MV-4-11 (cell line): ENCODE measurements at regions not wholly inside any gene's neighbourhood (a gene's known extent, or its start where the extent isn't known, plus 50 kb on each side); places are given as distances from the start of the nearest gene placed in this dataset.
A peak's percentile ranks its signal among the peaks of the same experiment; 100 is the strongest.

Source experiments
- DNase-seq: peaks from one replicate; lab custom pipeline; 2025; lab: John Stamatoyannopoulos, UW

DNA sequence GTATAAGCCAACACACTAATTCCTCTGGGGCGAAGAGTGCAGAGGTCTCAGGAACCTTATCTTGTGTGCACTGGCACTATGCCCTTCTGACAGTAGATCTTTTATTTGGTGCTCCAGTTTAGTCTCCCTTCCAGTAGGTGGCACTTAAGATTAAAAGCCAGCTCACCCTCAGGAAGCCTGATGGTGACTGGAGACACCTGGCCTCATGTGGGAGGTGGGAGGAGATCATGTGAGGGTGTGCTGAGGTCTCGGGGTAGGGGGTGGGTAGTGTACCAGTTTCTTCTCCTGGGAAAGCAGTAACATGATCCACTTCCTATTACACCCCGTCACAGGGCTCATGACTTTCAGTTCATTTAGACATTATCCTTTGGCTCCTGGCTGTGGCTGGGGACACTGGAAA, 654.9 kb downstream of the ADCYAP1 start:
- no peak for DNase-seq

DNA sequence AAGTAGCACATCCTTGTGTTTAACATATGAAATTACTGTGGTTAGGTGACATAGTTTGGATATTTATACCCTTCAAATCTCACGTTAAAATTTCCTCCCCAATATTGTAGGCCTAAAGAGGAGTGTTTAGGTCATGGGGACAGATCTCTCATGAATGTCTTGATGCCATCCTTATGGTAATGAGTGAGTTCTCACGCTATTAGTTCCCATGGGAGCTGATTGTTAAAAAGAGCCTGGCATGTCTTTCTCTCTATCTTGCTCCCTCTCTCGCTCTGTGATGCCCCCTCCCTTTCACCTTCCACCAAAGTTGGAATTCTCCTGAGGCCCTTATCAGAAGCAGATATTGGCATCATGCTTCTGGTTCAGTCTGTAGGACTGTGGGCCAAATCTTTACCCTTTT, 660.1 kb downstream of the ADCYAP1 start:
- DNase-seq, result no peak

GRCh38 chr18:1571206-1571605, 666.5 kb downstream of the ADCYAP1 start:
- DNase-seq, result no peak

- no peak for DNase-seq
Measured at GRCh38 chr18:1573732-1574131, 669.1 kb downstream of the ADCYAP1 start.

- DNase-seq, result no peak
Measured at GRCh38 chr18:1575084-1575483, 670.4 kb downstream of the ADCYAP1 start.

- no peak for DNase-seq
Measured at GRCh38 chr18:1578505-1578904, 673.8 kb downstream of the ADCYAP1 start.

GRCh38 chr18:1581581-1581980, 676.9 kb downstream of the ADCYAP1 start:
- no peak for DNase-seq

- DNase-seq, result peak; percentile 55
Measured at GRCh38 chr18:1585881-1586488, 681.3 kb downstream of the ADCYAP1 start.

- no peak for DNase-seq
Measured at GRCh38 chr18:1593091-1593490, 688.4 kb downstream of the ADCYAP1 start.

GRCh38 chr18:1595195-1595594, 690.5 kb downstream of the ADCYAP1 start:
- DNase-seq, result no peak

DNA sequence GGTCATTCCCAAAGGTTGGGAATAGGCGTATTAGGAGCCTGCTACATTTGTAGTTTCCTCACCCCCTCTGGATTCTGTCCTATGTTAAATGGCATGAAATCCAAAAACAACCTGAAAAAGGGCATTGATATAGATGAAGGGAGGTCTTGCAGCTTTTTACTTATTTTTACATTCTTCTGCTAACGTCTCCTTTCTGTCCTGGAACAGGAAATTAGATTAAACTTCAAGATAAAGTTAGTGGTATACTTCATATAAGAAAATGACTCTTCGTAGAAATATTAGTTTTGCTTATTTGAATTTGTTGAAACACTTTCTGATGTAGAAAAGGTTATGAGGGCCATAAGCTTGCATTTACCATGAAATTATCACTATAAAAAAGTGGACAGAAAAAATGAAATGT, 694.5 kb downstream of the ADCYAP1 start:
- no peak for DNase-seq

DNA sequence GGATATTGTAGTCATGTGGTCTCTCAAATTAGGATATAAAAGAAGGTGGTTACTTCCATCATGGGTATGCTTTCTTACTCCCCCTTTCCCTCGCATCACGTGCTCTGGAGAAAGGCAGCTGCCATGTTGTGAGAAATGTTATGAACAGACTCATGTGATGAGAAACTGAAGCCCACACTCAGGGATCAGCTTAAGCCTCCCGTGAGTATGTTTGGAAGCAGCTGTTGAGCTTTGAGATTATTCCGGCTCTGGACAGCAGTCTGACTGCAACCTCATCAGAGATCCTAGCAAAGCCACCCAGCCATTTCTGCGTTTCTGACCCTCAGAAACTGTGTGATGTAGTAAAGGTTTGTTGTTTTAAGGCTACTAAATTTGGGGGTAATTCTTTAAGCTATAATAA, 700.1 kb downstream of the ADCYAP1 start:
- no peak for DNase-seq

DNA sequence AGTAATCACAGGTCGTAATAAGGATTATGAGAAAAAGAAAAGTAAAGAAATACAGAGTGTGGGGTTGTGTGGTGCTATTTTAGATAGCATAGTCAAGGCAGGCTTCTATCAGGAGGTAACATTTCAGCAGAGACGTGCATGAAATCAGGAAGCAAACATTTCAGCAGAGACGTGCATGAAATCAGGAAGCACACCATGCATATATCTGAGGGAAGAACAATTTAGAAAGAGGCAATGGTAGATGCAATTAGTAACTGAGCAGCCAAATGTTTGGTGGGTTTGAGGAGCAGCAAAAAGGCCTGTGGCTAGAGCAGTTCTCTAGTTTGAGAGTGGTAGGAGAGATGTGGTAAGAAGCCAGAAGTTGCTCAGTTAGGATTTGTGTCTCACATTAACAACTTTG, 713.7 kb downstream of the ADCYAP1 start:
- DNase-seq, result no peak

DNA sequence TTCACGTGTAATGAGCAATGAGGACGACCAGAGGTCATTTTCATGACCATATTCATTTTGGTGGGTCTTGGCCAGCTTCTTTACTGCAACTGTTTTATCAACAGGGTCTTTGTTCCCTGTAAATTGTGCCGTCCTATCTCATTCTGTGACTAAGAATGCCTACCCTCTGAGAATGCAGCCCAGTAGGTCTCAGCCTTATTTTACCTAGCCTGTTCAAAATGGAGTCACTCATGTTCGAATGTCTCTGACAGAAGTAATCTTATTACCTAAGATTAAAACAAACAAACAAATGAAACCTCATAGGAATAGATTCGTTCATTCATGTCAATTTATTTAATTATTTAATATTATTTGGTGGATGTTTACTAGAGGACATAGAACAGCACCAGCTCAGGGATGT, 714.8 kb downstream of the ADCYAP1 start:
- DNase-seq, result no peak

GRCh38 chr18:1624612-1625011, 719.9 kb downstream of the ADCYAP1 start:
- no peak for DNase-seq

DNA sequence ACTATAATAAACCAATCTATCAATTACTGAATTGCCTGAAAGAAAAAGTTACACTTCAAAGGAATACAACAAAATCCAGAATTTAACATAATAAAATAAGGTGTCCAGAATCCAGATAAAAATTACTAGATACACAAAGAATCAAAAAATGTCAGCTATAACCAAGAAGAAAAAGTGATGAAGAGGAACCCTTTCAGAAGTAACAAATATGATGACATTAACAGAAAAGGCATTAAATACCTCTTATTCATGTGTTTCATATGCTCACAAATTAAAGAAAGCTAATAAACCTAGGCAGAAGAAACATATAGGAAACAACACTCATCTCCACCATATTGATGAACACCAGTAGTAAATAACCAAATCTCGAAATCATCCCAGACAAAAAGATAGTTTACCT, 722.8 kb downstream of the ADCYAP1 start:
- no peak for DNase-seq

DNA sequence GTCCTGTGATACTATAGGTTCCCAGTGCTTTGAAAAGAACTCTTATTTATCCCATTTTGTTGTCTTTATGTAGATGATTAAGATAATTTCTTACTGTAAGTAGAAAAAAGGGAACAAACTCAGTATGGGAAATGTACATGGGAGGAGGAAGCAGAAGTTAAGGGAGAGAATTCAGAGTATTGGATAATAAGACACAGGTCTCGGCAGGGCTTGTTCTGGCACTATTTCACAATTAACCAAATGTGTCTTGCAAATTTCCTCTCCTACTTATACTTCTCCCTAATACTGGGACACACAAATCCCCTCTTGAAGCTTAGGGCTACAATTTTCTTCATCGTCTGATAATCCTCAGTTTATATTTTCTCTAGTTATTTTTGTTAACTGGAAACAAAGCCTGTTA, 744.0 kb downstream of the ADCYAP1 start:
- DNase-seq, result peak; percentile 86

DNA sequence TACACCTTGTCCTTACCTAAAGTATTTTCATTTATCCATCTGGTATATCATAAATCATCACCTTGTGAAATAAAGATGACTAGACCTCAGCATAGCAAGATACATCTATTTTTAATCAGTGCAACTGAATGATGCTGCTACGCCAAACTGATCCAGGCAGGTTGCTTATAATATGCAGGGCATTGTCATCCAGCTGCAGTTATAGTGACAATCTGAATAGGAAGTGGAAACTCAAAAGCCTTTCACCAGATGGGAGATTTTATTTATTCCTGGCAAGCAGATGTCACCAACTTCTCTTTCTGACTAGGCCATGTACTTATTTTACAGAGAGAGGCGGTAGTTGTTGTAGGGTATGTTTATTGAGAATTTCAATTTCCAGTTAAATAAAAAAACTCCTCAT, 747.3 kb downstream of the ADCYAP1 start:
- peak; percentile 72 for DNase-seq

- DNase-seq, result no peak
Measured at GRCh38 chr18:1653873-1654272, 749.2 kb downstream of the ADCYAP1 start.

GRCh38 chr18:1657876-1658275, 753.2 kb downstream of the ADCYAP1 start:
- DNase-seq, result no peak

- no peak for DNase-seq
Measured at GRCh38 chr18:1658908-1659566, 754.4 kb downstream of the ADCYAP1 start.

DNA sequence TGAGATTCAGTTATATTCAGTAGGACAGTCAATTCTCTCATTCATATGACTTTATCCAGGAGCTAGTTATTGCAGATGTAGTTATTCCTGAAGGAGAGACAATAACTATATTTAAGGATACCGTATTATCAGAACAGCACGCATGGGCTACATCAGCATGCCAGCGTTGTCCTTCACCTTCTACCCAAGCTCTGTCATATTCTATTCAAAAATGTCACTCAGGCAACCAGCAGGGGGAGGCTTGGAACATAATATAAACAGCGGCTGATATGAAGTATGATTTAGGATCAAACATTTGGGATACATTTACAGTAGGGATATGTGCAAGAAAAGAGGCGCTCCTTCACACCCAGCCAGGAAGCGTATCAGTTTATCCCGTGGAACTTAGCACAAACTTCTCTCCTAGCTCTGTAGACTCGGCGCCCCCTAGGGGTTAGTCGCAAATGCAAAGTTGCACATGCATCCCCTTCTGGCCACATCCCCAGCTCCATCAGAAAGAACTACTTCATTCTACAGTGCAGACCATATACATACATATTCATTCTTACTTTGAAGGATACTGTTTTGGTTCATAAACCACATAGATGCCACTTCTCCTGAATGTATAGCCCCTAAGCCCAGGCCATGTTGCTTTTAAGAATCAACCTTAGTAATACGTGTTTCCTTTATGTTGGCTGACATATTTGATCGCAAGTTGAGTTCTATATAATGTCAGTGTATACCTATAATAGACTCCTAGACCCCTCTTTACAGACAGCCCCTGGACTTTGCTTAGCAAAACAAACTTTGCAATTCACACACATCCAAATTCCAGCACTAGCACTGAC, 759.4 kb downstream of the ADCYAP1 start:
- peak; percentile 50 for DNase-seq

DNA sequence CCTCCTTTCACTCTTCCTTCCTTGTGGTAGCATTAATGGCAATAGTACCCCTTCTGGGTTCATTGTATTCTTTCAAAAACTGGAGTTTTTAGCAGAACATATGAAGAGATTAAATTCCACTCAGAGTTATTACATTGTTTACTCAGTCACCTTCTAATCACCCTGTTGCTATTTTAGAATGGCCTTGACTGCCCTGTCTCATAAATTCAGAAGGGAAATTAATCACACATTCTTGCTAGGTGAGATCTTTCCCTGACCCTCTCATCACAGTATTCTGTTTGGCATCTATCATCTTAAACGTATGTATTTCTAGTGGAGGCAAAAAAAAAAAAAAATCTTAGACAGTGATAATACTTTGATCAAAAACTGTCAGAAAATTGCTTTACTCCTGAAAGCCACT, 760.4 kb downstream of the ADCYAP1 start:
- no peak for DNase-seq
